Osteocyte (in vitro differentiated cells): ENCODE measurements at regions not wholly inside any gene's neighbourhood (a gene's known extent, or its start where the extent isn't known, plus 50 kb on each side); places are given as distances from the start of the nearest gene placed in this dataset.
A peak's percentile ranks its signal among the peaks of the same experiment; 100 is the strongest.

Experiments
- DNase-seq: peaks from one replicate; pipeline ENCODE4 v3.0.0; 2021; ENCODE audit warnings: mixed read lengths; ENCODE audit not compliant: unreplicated experiment; ENCODE audit errors: extremely low spot score
- H3K27ac Mint-ChIP-seq: one replicate; pipeline ENCODE4 v1.8.0; 2021; ENCODE audit warnings: mild to moderate bottlenecking, mixed read lengths; ENCODE audit not compliant: unreplicated experiment
- H3K27me3 Mint-ChIP-seq: one replicate; pipeline ENCODE4 v1.8.0; 2021; ENCODE audit warnings: mixed read lengths; ENCODE audit not compliant: unreplicated experiment
- H3K36me3 Mint-ChIP-seq: one replicate; pipeline ENCODE4 v1.8.0; 2021; ENCODE audit warnings: mixed read lengths; ENCODE audit not compliant: unreplicated experiment
- H3K4me1 Mint-ChIP-seq: one replicate; pipeline ENCODE4 v1.8.0; 2021; ENCODE audit warnings: mixed read lengths; ENCODE audit not compliant: unreplicated experiment
- H3K4me3 Mint-ChIP-seq: one replicate; pipeline ENCODE4 v1.8.0; 2021; ENCODE audit warnings: mild to moderate bottlenecking, moderate library complexity, mixed read lengths; ENCODE audit not compliant: unreplicated experiment
- H3K9me3 Mint-ChIP-seq: one replicate; pipeline ENCODE4 v1.8.0; 2021; ENCODE audit warnings: mixed read lengths; ENCODE audit not compliant: unreplicated experiment
- CTCF ChIP-seq: fragments of 200-600 bp; sonication (generic); IDR thresholded peaks from 2 replicates; pipeline ENCODE4 v1.5.0; 2021; ENCODE audit warnings: antibody characterized with exemption, mild to moderate bottlenecking, moderate library complexity

GRCh38 chr2:85954590-85955458 lies 66.0 kb upstream of the ST3GAL5 start:
- H3K4me3 Mint-ChIP-seq = no peak overlapping the region
- TF ChIP-seq CTCF = no peak
- H3K4me1 Mint-ChIP-seq = peaks cover 19% of the 10 kb centered on the region
- no peak overlapping the region for H3K27ac Mint-ChIP-seq
- no peaks in the 10 kb centered on the region for H3K27me3 Mint-ChIP-seq
- no peaks in the 10 kb centered on the region for H3K9me3 Mint-ChIP-seq
- DNase-seq = peak; percentile 23
- no peaks in the 10 kb centered on the region for H3K36me3 Mint-ChIP-seq

GRCh38 chr2:85954192-85954589 lies 65.4 kb upstream of the ST3GAL5 start:
- no peak for TF ChIP-seq CTCF
- Mint-ChIP-seq H3K4me3 (no peak overlapping the region), H3K27me3 (no peaks in the 10 kb centered on the region), H3K36me3 (no peaks in the 10 kb centered on the region), H3K9me3 (no peaks in the 10 kb centered on the region), H3K27ac (no peak overlapping the region), H3K4me1 (peaks cover 16% of the 10 kb centered on the region)
- DNase-seq = peak; percentile 53

- Mint-ChIP-seq H3K9me3 (peaks cover 2% of the 10 kb centered on the region), H3K4me3 (no peak overlapping the region), H3K4me1 (peaks cover 16% of the 10 kb centered on the region), H3K36me3 (no peaks in the 10 kb centered on the region), H3K27me3 (no peaks in the 10 kb centered on the region), H3K27ac (no peak overlapping the region)
- no peak for TF ChIP-seq CTCF
- peak; percentile 59 for DNase-seq
These were observed 64.7 kb upstream of the ST3GAL5 start for GRCh38 chr2:85953476-85953875.

GRCh38 chr2:85952196-85952734 lies 63.5 kb upstream of the ST3GAL5 start:
- TF ChIP-seq CTCF = no peak
- Mint-ChIP-seq H3K4me1 (peaks cover 11% of the 10 kb centered on the region), H3K4me3 (no peak overlapping the region), H3K9me3 (peaks cover 11% of the 10 kb centered on the region), H3K36me3 (no peaks in the 10 kb centered on the region), H3K27me3 (no peaks in the 10 kb centered on the region), H3K27ac (no peak overlapping the region)
- peak; percentile 73 for DNase-seq

- Mint-ChIP-seq H3K9me3 (peaks cover 11% of the 10 kb centered on the region), H3K27me3 (no peaks in the 10 kb centered on the region), H3K4me3 (no peak overlapping the region), H3K4me1 (peaks cover 3% of the 10 kb centered on the region), H3K27ac (no peak overlapping the region), H3K36me3 (no peaks in the 10 kb centered on the region)
- no peak for TF ChIP-seq CTCF
- DNase-seq = peak; percentile 48
These were observed 62.7 kb upstream of the ST3GAL5 start for GRCh38 chr2:85951351-85952067.
